ENCODE measurements at regions not wholly inside any gene's neighbourhood (a gene's known extent, or its start where the extent isn't known, plus 50 kb on each side); places are given as distances from the start of the nearest gene placed in this dataset.

- no peak for TF ChIP-seq CTCF (IDR thresholded peaks at IDR 0.05)
- TF ChIP-seq POLR2A (IDR thresholded peaks at IDR 0.05) = no peak
- TF ChIP-seq POLR2AphosphoS5 (IDR thresholded peaks at IDR 0.05) = no peak
- Histone ChIP-seq H3K27ac (no peak overlapping the region), H3K4me3 (no peak overlapping the region), H3K27me3 (replicated peaks; ENCODE audit: insufficient read depth) (no peaks in the 10 kb centered on the region), H3K9me3 (no peaks in the 10 kb centered on the region), H3K4me1 (replicated peaks) (no peaks in the 10 kb centered on the region), H3K36me3 (no peaks in the 10 kb centered on the region)
- DNase-seq (ENCODE audit: low spot score) = no peak
- WGBS = 73% methylated on average over 19 of the region's 19 CpGs
- intact Hi-C loops (cut with DNase I) = no loop called here
Measured at GRCh38 chr2:853203-853870, 97.3 kb upstream of the SNTG2 start.

- WGBS = 90% methylated on average over 6 of the region's 6 CpGs
- no peak for DNase-seq (ENCODE audit: low spot score)
Measured at GRCh38 chr2:852168-852567, 98.5 kb upstream of the SNTG2 start.

GRCh38 chr2:851680-852079 is 99.0 kb upstream of the SNTG2 start:
- no peaks in the 10 kb centered on the region for H3K4me1 ChIP-seq (replicated peaks)
- H3K27me3 ChIP-seq (replicated peaks; ENCODE audit: insufficient read depth) = no peaks in the 10 kb centered on the region
- no peak overlapping the region for H3K27ac ChIP-seq
- H3K36me3 ChIP-seq = no peaks in the 10 kb centered on the region
- no peak overlapping the region for H3K4me3 ChIP-seq
- no peaks in the 10 kb centered on the region for H3K9me3 ChIP-seq
- WGBS = 91% methylated on average over 8 of the region's 8 CpGs
- no peak for DNase-seq (ENCODE audit: low spot score)
- TF ChIP-seq CTCF (IDR thresholded peaks at IDR 0.05) (no peak), POLR2AphosphoS5 (IDR thresholded peaks at IDR 0.05) (no peak), POLR2A (IDR thresholded peaks at IDR 0.05) (no peak)
- intact Hi-C loops (cut with DNase I) = no loop called here

More at GRCh38 chr2:852168-852567, 98.5 kb upstream of the SNTG2 start:
- Histone ChIP-seq H3K9me3 (no peaks in the 10 kb centered on the region), H3K4me1 (replicated peaks) (no peaks in the 10 kb centered on the region), H3K4me3 (no peak overlapping the region), H3K27me3 (replicated peaks; ENCODE audit: insufficient read depth) (no peaks in the 10 kb centered on the region), H3K27ac (no peak overlapping the region), H3K36me3 (no peaks in the 10 kb centered on the region)
- intact Hi-C loops (cut with DNase I) = no loop called here
- TF ChIP-seq POLR2AphosphoS5 (IDR thresholded peaks at IDR 0.05) (no peak), CTCF (IDR thresholded peaks at IDR 0.05) (no peak), POLR2A (IDR thresholded peaks at IDR 0.05) (no peak)

GRCh38 chr2:851078-851477 is 99.6 kb upstream of the SNTG2 start:
- no peak overlapping the region for H3K27ac ChIP-seq
- H3K9me3 ChIP-seq = no peaks in the 10 kb centered on the region
- no peaks in the 10 kb centered on the region for H3K36me3 ChIP-seq
- intact Hi-C loops (cut with DNase I) = no loop called here
- 81% methylated on average over 3 of the region's 3 CpGs for WGBS
- DNase-seq (ENCODE audit: low spot score) = no peak
- no peaks in the 10 kb centered on the region for H3K4me1 ChIP-seq (replicated peaks)
- TF ChIP-seq CTCF (IDR thresholded peaks at IDR 0.05) (no peak), POLR2A (IDR thresholded peaks at IDR 0.05) (no peak), POLR2AphosphoS5 (IDR thresholded peaks at IDR 0.05) (no peak)
- no peak overlapping the region for H3K4me3 ChIP-seq
- H3K27me3 ChIP-seq (replicated peaks; ENCODE audit: insufficient read depth) = no peaks in the 10 kb centered on the region

- no peak overlapping the region for H3K4me3 ChIP-seq
Measured at GRCh38 chr2:850429-850828, 100.2 kb upstream of the SNTG2 start.

More at GRCh38 chr2:850429-850828, 100.2 kb upstream of the SNTG2 start:
- H3K27me3 ChIP-seq (replicated peaks; ENCODE audit: insufficient read depth) = no peaks in the 10 kb centered on the region
- TF ChIP-seq CTCF (IDR thresholded peaks at IDR 0.05) (no peak), POLR2AphosphoS5 (IDR thresholded peaks at IDR 0.05) (no peak), POLR2A (IDR thresholded peaks at IDR 0.05) (no peak)
- WGBS = 80% methylated on average over 5 of the region's 5 CpGs
- intact Hi-C loops (cut with DNase I) = no loop called here
- H3K4me1 ChIP-seq (replicated peaks) = no peaks in the 10 kb centered on the region
- no peaks in the 10 kb centered on the region for H3K9me3 ChIP-seq
- no peaks in the 10 kb centered on the region for H3K36me3 ChIP-seq
- H3K27ac ChIP-seq = no peak overlapping the region
- DNase-seq (ENCODE audit: low spot score) = no peak

Data from prostate gland (tissue), 2 donors.